C1 segment of cervical spinal cord (tissue), 14 donors: ENCODE measurements at regions not wholly inside any gene's neighbourhood (a gene's known extent, or its start where the extent isn't known, plus 50 kb on each side); places are given as distances from the start of the nearest gene placed in this dataset.

Experiments
- DNase-seq, 14 donors: peaks; one replicate each; lab custom pipeline; 2025; lab: John Stamatoyannopoulos, UW

DNA sequence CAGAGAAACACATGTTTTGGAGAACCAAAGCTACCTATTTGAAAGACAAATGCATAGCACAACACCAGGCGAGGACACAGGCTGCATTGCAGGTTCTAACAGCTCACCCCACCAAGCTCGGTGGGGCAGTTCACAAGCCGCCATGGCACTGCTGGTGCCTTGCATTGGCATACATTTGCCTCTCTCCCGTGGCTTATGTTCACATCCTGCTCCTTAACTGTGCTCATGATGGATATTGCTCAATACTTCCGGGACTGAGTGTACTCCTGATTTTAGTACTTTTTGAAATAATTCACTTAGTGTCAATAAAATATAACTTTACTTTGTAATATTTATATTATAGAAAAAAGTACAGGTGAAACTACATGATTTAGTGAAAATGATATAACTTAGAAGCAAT, 1187.4 kb upstream of the NCAM2 start:
- no peak for DNase-seq

DNA sequence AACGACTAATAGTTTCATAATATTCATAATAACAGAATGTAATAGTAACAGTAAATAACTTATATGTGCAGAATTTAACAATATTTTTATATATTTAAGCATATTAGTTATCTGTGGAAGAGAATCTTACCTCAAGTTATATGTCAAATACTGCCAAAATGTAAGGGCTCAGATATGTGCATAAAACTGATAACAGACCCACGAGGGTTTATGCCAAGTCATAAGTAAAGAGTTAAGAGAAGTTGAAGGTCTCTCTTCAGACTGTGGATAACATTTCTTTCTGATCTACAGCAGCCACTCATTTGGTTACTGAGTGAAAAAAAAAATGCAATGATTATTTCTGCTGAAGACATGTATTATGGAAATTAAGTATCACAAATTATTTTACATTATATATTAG, 1167.8 kb upstream of the NCAM2 start:
- no peak for DNase-seq

DNA sequence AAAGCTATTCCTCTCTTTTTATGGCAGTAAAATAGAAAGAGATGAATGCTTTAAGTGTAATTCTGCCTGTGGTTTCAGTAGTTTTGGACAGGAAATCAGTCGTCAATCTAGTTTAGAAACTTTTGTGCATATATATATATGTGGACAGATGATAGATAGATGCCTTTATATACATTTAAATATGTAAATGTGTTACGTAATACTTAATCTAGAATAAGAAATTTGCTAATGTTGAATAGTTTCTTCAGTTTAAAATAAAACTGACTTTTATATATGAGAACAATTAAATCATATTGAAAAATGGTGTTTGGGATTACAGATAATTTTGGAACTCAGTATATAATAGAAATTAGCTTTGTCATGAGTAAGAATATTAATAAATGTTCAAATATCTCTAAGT, 1165.7 kb upstream of the NCAM2 start:
- DNase-seq, result no peak

GRCh38 chr21:19833082-19833481, 1165.1 kb upstream of the NCAM2 start:
- no peak for DNase-seq

- DNase-seq, result no peak
Observed at GRCh38 chr21:19842601-19843000, 1155.6 kb upstream of the NCAM2 start.

GRCh38 chr21:19844334-19844733, 1153.9 kb upstream of the NCAM2 start:
- DNase-seq, result no peak

DNA sequence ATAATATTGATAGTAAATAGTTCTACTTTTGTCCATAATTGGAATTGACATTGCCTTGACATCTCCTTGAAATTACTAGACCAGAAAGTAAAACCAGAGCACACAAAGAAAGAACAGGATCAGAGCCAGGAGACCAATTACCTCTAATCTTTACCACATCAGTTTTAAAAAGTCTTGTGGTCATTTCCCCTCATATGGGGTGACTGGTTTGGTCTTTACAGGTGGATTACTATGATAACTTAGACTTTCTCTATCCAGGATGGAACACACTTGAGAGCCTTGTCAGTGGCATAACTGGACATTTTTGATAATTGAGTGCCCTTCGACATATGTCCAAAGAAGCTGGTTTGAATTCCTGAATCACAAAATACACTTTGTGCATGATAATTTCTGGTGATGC, 1148.1 kb upstream of the NCAM2 start:
- no peak for DNase-seq

- no peak for DNase-seq
Observed at GRCh38 chr21:19853061-19853460, 1145.1 kb upstream of the NCAM2 start.

DNA sequence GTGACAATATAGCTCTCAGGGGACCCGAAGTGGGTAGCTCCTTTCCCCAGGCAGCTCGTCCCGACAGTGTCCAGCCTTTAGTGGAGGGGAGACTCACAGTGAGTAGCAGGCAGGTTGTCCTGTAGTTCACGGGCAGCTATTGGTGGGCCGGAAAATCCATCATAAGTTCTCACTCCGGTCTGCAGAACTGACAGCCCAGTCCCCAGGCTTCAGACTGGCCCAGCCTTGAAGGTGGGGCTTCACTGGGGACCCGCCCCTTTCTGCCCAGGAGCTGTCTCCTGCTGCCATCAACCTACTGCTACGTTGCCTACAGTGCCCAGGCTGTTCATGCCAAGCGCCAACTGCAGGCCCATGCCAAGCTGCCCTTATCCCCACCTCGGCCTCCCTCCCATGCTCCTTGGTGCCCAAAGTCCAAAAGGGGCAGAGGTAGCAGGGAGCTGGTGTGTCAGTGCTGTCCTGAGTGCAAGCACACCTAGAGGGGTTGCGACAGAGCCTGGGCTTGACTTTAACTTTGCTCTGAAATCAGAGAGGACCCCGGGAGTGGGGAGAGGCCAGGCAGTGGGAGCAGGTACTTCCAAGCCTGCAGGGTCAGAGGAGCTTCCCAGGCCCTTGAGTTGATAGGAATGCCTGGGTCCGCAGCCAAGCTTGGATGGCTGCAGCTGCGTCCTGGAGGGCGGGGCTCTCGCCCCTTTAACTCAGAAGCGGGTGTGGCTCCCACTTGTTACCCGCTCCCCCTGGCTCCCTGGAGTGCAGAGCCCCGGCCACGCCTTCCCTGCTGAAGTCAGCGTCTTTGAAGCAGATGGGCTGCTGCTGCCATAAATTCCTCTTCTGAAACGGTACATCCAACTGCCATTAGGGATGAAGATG, 1144.3 kb upstream of the NCAM2 start:
- DNase-seq, result no peak

DNA sequence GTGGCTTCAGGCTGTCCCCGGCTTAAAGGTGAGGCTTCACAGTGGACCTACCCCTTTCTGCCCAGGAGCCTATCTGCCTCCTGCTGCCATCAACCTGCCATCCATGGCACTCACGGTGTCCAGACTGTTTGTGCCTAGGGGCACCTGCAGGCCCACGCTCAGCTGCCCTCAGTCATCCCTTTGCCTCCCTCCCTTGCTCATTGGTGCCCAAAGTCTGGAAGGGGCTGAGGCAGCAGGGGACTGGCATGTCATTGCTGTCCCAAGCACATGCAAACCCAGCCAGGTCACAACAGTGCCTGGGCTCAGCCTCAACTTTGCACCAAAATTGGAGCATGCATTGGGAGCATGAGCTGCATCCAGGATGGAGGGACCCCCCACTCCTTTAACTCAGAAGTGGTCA, 1142.7 kb upstream of the NCAM2 start:
- DNase-seq, result no peak

- no peak for DNase-seq
Observed at GRCh38 chr21:19864476-19864875, 1133.7 kb upstream of the NCAM2 start.

DNA sequence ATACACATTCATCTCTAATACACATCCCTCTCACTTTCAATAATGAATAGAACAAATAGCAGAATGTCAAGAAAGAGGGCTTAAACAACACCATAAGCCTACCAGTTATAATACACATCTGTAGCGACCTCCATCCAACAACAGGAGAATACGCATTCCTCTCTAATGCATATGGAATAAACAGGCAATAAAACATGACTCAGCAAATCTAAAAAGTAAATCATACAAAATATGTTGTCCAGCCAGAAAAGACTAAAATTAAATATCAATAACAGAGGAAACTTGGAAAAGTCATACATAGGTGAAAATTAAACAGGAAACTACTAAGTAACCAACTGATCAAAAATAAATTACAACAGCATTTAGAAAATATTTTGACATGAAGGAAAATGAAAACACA, 1127.5 kb upstream of the NCAM2 start:
- DNase-seq, result no peak

- no peak for DNase-seq
Observed at GRCh38 chr21:19874521-19874920, 1123.7 kb upstream of the NCAM2 start.

- no peak for DNase-seq
Observed at GRCh38 chr21:19878133-19878532, 1120.1 kb upstream of the NCAM2 start.

DNA sequence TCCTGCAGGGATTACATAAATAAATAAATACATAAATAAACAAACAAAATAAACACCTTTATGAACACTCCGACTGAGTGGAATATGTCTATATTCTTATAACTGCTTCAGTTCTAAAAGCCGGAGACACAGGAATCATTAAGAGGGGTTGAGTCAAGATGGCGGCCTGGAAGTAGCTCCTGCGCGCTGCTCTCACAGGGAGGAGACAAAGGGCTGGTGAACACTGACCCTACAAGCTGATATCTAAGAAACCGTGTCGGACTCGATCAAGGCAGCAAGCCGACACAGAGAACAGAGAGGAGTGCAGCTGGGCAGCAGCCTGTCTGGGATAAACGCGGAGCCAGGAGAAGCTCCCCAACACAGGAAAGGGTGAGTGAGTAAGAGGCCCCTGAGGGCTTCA, 1098.6 kb upstream of the NCAM2 start:
- DNase-seq, result no peak

DNA sequence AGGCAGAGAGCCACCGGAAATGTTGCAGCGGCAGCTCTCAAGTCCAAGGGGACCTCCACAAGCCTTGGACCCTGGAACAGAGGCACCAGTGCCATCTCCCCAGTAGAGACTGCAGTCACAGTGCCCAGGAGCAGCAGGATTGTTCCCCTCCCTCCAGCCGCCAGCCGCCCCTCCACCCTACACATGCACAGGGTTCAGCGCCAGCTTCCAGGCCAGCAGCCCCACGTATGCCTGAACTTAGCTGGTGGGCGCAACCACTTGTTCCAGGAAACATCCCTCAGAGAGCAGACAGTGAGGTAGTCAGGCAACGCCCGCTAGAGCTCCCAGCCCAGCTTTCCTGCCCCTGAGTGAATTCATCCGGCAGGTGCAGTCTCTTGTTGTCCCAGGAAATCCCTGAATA, 1098.1 kb upstream of the NCAM2 start:
- DNase-seq, result no peak

DNA sequence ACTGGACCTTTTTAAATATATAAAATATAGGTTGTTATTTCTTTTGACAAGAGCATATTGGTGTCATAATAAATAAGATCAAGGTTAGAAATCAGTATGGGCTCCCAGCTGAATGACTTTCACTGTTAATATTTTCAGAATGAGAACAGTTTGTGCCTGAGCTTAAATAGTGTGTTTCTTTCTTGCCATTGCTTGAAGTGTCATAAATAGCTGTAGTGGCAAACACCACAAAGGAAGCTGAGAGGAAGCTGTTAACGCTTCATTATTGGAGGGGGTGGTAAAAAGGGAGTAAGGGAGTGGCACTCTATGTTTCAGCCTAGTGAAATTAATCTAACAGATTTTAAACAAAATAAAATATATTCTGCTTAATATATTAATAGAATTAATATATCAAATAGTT, 1089.8 kb upstream of the NCAM2 start:
- DNase-seq, result no peak

DNA sequence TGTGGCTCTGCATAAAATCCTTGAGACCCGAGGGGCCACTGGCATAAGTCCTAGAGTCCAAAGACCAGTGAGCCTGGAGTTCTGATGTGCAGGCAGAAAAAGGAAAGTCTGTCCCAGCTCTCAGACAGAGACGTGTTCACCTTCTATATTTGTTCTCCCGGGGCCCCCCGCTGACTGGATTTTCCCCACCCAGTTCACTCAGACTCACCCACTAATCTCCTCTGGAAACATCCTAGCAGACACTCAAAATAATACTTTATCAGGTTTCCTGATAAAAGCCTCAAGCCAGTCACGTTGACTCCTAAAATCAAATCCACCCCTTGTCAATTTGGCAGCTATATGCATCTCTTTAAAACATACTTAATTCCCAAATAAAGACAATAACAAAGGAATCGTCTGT, 1084.2 kb upstream of the NCAM2 start:
- DNase-seq, result no peak

- no peak for DNase-seq
Observed at GRCh38 chr21:19921211-19921610, 1077.0 kb upstream of the NCAM2 start.

GRCh38 chr21:19922122-19922521, 1076.1 kb upstream of the NCAM2 start:
- no peak for DNase-seq

GRCh38 chr21:19935467-19935866, 1062.7 kb upstream of the NCAM2 start:
- no peak for DNase-seq

DNA sequence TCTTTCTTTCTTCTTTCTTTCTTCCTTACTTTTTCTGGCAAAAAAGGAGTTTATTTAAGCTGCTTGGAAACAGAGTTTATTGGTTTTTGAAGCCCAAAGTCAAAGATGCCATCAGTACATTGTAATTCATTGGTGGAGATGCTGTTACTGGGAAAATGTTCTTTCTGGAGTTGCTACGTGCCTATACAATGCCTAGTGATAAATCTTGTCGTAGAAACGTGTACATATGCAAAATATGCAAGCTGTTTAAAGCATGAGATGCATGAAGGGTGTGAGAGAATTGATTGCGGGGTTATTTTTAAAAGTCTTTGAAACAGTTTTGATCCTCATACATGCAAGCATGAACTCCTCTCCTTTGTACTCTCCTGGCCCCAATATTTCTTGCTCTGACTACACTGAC, 1060.6 kb upstream of the NCAM2 start:
- no peak for DNase-seq

GRCh38 chr21:19941626-19942025, 1056.6 kb upstream of the NCAM2 start:
- DNase-seq, result no peak

GRCh38 chr21:19950347-19950746, 1047.9 kb upstream of the NCAM2 start:
- no peak for DNase-seq
